ENCODE measurements at regions not wholly inside any gene's neighbourhood (a gene's known extent, or its start where the extent isn't known, plus 50 kb on each side); places are given as distances from the start of the nearest gene placed in this dataset.

DNA sequence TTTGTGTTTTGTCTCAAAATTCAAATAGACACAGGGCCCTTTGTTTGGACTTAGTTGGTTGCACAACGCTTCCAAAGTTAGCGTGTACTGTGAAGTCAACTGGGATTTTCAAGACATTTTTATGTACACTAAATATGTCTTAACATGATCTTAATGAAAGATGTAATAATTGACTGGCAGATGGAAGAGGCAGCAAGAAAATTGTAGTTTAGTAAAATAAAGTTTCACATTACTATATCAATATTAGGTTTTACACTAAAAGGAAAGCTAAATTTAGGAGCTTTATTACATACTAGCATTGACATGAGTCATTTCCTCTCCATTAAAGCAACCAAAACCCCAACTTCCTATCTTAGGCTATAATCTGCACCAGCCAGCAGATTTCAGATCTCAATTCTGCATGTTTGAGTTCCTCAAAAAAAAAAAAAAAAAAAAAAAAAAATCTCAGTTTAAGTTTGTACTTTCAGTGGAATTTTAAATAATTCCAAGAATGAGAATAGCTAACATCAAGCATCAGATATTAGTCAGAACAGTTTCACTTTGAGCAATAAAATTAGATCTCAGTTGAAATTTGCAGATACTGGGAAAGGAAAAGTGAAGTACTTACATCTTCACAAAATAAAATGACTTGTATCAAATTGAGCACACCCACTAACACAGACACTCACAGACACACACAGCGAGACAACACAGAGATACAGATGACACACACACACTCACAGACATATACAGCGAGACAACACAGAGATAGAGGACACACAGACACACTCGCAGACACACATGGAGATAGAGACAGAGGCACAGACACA is 346.6 kb upstream of the KLF6 start:
- Histone ChIP-seq H3K9me3 (no peaks in the 10 kb centered on the region), H3K4me1 (ENCODE audit: control insufficient read depth in 1 of 2, insufficient read depth in 1 of 2, low read depth in 1 of 2, low read length in 1 of 2) (peaks cover 53 to 61% of the 10 kb centered on the region in 2 experiments), H3K27ac (peak overlapping the region; percentile 91), H3K36me3 (no peaks in the 10 kb centered on the region), H3K27me3 (no peaks in the 10 kb centered on the region), H3K4me3 (ENCODE audit: low read depth in 1 of 2, low read length in 1 of 2) (peak overlapping the region; percentile 43 to 54)
- TF ChIP-seq, protein P1, sequence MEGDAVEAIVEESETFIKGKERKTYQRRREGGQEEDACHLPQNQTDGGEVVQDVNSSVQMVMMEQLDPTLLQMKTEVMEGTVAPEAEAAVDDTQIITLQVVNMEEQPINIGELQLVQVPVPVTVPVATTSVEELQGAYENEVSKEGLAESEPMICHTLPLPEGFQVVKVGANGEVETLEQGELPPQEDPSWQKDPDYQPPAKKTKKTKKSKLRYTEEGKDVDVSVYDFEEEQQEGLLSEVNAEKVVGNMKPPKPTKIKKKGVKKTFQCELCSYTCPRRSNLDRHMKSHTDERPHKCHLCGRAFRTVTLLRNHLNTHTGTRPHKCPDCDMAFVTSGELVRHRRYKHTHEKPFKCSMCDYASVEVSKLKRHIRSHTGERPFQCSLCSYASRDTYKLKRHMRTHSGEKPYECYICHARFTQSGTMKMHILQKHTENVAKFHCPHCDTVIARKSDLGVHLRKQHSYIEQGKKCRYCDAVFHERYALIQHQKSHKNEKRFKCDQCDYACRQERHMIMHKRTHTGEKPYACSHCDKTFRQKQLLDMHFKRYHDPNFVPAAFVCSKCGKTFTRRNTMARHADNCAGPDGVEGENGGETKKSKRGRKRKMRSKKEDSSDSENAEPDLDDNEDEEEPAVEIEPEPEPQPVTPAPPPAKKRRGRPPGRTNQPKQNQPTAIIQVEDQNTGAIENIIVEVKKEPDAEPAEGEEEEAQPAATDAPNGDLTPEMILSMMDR (IDR thresholded peaks at IDR 0.05) = no peak

DNA sequence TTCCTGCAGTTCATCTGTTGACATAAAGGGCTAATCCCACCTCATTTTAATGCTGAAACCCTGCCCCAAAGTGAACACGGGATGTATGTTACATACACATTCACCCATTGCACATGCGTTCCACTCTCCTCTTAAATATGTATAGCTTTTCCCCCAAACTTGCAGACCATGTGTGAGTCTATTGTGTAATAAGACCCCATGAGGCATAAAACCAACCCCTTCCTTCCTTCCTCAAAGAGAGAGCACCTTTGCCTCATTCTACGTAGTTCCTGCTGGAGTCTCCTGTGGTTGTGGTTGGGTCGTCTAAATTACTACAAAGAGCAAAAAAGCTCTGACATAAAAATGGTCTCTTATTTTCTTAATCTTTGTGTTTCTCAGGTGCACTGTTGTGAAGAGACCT is 345.7 kb upstream of the KLF6 start:
- Histone ChIP-seq H3K36me3 (no peaks in the 10 kb centered on the region), H3K4me3 (ENCODE audit: low read depth in 1 of 2, low read length in 1 of 2) (peak overlapping the region; percentile 43 to 54), H3K9me3 (no peaks in the 10 kb centered on the region), H3K27ac (peak overlapping the region; percentile 91), H3K4me1 (ENCODE audit: control insufficient read depth in 1 of 2, insufficient read depth in 1 of 2, low read depth in 1 of 2, low read length in 1 of 2) (peaks cover 53 to 61% of the 10 kb centered on the region in 2 experiments), H3K27me3 (no peaks in the 10 kb centered on the region)
- TF ChIP-seq, protein P1 (IDR thresholded peaks at IDR 0.05) = no peak

DNA sequence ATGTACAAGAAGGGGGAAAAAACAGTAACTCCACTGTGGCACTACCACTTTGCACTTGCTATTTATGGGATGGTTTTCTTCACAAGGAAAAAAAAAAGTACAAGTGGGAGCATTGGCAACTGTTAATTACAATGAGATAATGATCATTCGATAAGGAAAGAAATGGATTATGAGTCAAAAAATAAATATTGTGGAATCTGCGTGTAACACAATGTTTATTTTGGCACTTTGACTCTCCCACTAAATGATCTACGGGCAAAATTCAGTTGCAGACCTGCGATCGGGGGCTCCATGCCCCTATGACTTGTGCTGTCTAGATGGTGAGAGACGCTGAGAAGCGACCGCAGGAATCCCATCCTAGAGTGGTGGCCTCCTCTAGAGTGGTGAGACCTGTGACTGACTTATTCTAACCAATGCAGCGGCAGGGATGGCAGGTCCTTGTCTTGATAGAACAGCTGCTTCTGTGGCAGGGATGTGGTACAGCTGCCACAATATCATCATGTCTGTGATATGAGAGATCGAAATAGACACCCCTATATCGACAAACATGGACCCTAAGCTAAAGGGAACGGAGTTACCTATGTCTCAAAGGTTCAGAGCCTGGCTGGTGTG is 345.0 kb upstream of the KLF6 start:
- peaks cover 53 to 61% of the 10 kb centered on the region in 2 experiments for H3K4me1 ChIP-seq (ENCODE audit: control insufficient read depth in 1 of 2, insufficient read depth in 1 of 2, low read depth in 1 of 2, low read length in 1 of 2)
- H3K27ac ChIP-seq = peak overlapping the region; percentile 91
- TF ChIP-seq, protein P1 (IDR thresholded peaks at IDR 0.05) = no peak
- H3K27me3 ChIP-seq = no peaks in the 10 kb centered on the region
- no peaks in the 10 kb centered on the region for H3K9me3 ChIP-seq
- H3K4me3 ChIP-seq (ENCODE audit: low read depth in 1 of 2, low read length in 1 of 2) = no peak overlapping the region
- no peaks in the 10 kb centered on the region for H3K36me3 ChIP-seq

DNA sequence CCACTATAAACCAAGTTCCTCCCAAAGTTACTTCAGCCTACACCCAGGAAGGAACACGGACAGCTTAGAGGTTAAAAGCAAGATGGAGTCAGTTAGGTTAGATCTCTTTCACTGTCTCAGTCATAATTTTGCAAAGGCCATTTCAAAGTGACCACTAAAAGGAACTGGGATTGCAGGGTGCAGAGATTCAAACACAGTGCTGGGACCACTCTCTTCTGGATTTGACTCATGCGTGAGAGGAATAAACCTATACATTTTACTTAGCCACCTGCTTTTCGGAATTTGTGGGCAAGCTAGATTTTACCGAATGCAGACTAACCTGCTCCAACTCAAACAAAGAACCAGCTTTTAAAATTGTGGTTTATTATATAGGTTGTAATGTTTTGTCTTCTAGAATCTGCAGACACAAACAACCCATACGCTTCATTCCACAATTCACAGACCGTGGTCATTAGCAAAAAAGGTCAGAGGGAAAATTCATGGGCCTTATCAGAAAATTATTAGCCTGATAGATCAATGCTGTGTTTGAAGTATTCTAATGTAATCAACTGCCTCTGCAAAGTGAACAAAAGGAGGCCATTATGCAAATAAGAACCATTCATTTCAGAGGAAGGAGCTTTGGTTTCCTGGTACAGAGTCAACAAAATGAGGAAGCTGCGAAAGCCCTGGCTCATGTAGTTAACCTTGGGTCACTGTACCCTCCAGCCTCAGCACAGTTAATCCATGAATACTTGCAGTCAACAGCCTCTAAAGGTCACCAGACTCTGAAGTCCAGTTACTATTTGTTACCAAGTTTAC is 342.7 kb upstream of the KLF6 start:
- Histone ChIP-seq H3K4me3 (ENCODE audit: low read depth in 1 of 2, low read length in 1 of 2) (peak overlapping the region in 1 of 2 experiments; percentile 23), H3K9me3 (no peaks in the 10 kb centered on the region), H3K27me3 (no peaks in the 10 kb centered on the region), H3K36me3 (no peaks in the 10 kb centered on the region), H3K27ac (peak overlapping the region; percentile 91), H3K4me1 (ENCODE audit: control insufficient read depth in 1 of 2, insufficient read depth in 1 of 2, low read depth in 1 of 2, low read length in 1 of 2) (peaks cover 53 to 58% of the 10 kb centered on the region in 2 experiments)
- TF ChIP-seq, protein P1 (IDR thresholded peaks at IDR 0.05) = no peak

DNA sequence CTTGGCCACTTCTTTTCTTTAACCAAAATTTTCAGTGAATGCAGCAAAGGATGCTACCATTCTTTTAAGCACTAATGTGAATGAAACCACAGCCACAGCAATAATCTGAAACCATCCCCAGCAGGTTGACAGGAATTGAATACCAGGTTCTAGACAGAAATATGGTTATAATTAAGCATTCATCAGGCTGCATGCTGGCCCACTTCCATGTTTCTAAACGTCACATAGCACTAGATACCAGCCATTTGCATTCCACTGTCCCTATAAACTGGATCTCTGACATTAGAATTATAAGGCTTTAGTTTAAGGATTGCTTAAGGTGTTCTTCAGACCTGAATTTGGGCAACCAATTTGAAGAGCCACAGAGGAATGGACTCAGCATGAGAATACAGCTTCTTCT is 340.8 kb upstream of the KLF6 start:
- no peak overlapping the region for H3K4me3 ChIP-seq (ENCODE audit: low read depth in 1 of 2, low read length in 1 of 2)
- no peaks in the 10 kb centered on the region for H3K36me3 ChIP-seq
- H3K27ac ChIP-seq = no peak overlapping the region
- no peaks in the 10 kb centered on the region for H3K9me3 ChIP-seq
- H3K27me3 ChIP-seq = peaks cover 9% of the 10 kb centered on the region
- peaks cover 36 to 42% of the 10 kb centered on the region in 2 experiments for H3K4me1 ChIP-seq (ENCODE audit: control insufficient read depth in 1 of 2, insufficient read depth in 1 of 2, low read depth in 1 of 2, low read length in 1 of 2)
- TF ChIP-seq, protein P1 (IDR thresholded peaks at IDR 0.05) = no peak

Data from neutrophil (primary cell).